AG09319 (cell line): ENCODE measurements at regions not wholly inside any gene's neighbourhood (a gene's known extent, or its start where the extent isn't known, plus 50 kb on each side); places are given as distances from the start of the nearest gene placed in this dataset.

Source experiments
- DNase-seq: peaks from one replicate; pipeline ENCODE4 v3.0.0-alpha.2; 2010; ENCODE audit warnings: low read depth; ENCODE audit errors: extremely low read depth
- TF ChIP-seq, protein P1 (sequence below): IDR thresholded peaks from 2 replicates; pipeline ENCODE4 v1.5.1; 2011; ENCODE audit warnings: low read depth, mild to moderate bottlenecking, inconsistent platforms, low read length, moderate library complexity

DNA sequence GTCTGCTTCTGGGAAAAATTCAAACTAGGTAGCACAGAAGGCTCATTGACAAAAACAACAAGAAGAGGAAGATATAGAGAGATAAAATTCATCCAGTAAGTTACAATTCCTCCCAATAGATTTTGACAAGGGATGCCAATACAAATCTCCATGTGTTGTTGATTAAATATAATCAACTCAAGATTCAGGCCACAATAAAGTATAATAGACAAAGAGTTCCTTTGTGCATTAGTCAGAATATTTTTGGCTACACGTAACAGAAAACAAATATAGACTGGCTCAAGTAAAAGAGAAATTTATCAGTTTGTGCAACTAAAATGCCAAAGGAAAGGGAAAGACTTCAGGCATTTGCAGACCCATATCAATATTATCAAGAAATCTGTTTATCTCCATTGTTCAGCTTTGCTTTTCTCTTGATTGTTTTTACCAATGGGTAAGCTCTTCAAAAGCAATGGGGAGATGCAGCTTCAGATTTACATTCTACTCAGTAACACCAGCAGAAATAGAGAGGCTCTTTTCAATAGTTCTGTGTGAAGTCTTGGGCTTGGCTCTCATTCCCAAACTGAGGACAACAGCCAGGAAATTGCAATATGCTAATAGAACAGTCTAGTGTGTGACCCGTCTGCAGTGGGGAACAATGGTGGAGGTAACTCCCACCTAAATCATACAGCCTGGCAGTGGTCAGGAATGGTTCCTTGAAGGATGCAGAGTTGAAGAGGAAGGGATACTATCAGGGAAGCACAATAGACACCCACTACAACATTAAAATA, 77.6 kb upstream of the PROK2 start:
- peak; percentile 14 for DNase-seq
- TF ChIP-seq, protein P1, sequence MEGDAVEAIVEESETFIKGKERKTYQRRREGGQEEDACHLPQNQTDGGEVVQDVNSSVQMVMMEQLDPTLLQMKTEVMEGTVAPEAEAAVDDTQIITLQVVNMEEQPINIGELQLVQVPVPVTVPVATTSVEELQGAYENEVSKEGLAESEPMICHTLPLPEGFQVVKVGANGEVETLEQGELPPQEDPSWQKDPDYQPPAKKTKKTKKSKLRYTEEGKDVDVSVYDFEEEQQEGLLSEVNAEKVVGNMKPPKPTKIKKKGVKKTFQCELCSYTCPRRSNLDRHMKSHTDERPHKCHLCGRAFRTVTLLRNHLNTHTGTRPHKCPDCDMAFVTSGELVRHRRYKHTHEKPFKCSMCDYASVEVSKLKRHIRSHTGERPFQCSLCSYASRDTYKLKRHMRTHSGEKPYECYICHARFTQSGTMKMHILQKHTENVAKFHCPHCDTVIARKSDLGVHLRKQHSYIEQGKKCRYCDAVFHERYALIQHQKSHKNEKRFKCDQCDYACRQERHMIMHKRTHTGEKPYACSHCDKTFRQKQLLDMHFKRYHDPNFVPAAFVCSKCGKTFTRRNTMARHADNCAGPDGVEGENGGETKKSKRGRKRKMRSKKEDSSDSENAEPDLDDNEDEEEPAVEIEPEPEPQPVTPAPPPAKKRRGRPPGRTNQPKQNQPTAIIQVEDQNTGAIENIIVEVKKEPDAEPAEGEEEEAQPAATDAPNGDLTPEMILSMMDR: no peak

DNA sequence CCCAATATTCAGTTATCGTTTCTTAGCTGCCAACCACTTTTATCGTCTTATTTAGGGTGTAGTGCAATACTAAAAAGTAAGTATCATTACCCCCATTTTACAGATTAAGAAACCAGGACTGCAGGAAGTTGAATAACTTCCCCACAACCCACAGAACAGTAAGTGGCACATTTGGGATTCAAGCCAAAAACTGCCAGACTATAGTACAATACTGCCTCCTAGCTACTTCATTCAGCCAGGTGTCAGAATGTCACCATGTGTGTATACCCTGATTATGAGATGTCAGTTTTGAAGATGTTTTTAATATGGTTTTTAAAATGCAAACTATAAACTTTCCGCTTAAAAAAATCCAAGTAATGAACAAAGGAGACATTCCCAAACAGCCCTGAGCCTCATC, 74.2 kb upstream of the PROK2 start:
- no peak for DNase-seq
- TF ChIP-seq, protein P1: no peak

DNA sequence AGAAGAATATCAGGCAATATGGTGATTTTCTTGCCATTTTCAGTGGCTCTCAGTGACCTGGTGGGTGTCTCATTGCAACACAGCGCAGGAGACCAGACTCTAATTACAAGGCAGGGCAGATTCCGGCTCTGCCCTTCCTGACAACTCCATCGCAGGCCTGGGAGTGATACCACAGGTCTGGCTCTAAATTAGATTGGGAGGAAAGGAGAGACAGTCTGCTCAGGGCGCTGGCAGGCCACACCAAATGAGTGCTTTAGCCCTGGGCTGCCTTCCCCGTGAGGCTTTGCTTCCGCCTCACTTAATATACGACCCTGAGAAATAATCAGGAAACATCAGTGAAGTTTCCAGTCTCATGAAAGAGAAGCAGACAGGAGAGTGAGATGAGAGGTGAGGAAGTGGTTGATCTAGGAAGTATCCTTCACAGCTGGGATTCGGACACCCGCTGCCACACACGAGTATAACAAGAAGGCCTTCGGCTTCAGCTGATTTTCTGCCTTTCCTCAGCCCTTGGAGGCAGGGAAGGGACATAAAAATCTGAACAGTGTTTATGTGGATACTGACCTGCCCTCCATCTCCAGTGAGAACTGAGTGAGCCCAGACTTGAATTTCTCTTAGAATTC, 73.7 kb upstream of the PROK2 start:
- TF ChIP-seq, protein P1: no peak
- no peak for DNase-seq

DNA sequence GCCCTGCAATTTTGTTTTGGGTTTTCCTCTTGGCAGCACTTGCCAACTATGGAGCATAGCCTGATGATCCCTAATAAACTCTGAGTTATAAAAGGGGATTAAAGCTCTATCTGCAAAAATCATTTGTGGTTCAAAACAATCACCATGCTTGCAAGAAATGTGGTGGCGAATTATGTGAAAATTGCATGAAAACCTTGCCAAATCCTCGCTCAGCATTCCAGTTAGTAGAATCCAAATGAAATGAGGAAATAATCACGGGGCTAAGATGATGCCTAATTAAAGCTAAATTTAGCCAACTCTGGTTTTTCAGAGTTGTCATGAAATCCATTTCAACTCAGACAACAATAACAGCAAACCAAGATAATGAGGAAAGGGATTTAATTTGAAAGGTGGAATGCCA, 73.0 kb upstream of the PROK2 start:
- TF ChIP-seq, protein P1: no peak
- DNase-seq: no peak

DNA sequence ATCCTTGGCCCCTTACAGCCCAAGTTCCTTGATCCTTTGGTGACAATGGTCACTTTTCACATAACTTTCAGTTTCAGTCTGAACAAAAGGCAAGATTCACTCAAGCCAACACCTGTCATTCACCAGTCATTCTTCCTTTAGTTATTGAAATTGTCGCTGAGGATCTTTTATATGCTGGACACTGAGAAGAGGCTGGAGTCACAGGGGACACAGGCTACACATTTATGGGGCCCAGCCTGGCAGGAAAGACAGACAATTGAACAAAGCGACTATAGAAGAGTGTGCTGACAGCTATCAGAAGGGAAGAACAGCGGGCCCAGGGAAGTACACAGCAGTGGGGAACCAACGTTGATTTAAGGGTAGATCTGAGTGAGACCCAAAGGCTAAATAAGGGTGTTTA, 69.8 kb upstream of the PROK2 start:
- TF ChIP-seq, protein P1: no peak
- no peak for DNase-seq

GRCh38 chr3:71854096-71854495, 69.1 kb upstream of the PROK2 start:
- TF ChIP-seq, protein P1: no peak
- DNase-seq: no peak

DNA sequence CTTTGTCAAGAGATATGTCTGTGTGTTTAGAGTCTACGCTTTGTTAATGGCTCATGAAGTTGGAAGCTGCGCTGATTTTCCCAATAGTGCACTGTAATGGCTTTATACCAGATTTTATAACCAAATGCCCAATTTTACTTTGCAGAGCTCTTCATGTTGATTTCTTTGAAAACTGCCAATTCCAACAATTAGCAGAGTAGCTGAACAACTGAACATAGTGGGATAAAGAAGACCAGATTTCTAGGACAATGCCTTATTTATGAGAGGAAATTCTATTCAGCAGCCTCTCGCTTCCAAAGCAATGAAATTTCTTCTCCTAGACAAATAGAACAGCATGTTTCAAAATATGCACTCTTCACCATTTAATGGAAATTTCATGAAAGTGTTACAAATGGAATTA, 66.9 kb upstream of the PROK2 start:
- DNase-seq: no peak
- TF ChIP-seq, protein P1: no peak
